ENCODE measurements at regions not wholly inside any gene's neighbourhood (a gene's known extent, or its start where the extent isn't known, plus 50 kb on each side); places are given as distances from the start of the nearest gene placed in this dataset.

DNA sequence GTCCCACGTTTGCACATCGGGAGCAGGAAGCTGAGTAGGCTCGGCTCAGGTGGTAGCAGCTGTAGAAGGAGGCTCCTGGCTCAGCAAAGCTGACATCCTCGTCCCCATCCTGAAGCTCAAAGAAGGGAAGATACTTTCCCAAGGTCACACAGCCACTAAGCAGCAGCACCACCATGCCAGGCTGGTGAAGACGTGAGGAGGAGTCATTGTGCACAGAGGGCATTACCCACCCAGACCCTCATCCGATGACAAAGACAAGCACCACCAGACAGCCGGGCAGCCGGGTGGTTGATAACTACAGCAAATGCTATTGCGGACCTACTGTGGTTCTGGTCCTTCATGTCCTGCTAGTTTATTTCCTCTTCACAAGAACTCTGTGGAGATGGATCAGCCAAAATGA lies 186.9 kb downstream of the MATN1 start:
- TF ChIP-seq, protein P1, sequence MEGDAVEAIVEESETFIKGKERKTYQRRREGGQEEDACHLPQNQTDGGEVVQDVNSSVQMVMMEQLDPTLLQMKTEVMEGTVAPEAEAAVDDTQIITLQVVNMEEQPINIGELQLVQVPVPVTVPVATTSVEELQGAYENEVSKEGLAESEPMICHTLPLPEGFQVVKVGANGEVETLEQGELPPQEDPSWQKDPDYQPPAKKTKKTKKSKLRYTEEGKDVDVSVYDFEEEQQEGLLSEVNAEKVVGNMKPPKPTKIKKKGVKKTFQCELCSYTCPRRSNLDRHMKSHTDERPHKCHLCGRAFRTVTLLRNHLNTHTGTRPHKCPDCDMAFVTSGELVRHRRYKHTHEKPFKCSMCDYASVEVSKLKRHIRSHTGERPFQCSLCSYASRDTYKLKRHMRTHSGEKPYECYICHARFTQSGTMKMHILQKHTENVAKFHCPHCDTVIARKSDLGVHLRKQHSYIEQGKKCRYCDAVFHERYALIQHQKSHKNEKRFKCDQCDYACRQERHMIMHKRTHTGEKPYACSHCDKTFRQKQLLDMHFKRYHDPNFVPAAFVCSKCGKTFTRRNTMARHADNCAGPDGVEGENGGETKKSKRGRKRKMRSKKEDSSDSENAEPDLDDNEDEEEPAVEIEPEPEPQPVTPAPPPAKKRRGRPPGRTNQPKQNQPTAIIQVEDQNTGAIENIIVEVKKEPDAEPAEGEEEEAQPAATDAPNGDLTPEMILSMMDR (IDR thresholded peaks at IDR 0.05) = no peak
- Mint-ChIP-seq H3K27me3 (ENCODE audit: insufficient read depth) (peaks cover 12% of the 10 kb centered on the region), H3K36me3 (ENCODE audit: low read depth) (no peaks in the 10 kb centered on the region), H3K27ac (no peak overlapping the region), H3K9me3 (0 out of 2 replicates have a peak, but pooled peaks cover under 1% of the 10 kb centered on the region), H3K4me1 (ENCODE audit: low read depth) (no peaks in the 10 kb centered on the region), H3K4me3 (no peak overlapping the region)
- no peak for DNase-seq

DNA sequence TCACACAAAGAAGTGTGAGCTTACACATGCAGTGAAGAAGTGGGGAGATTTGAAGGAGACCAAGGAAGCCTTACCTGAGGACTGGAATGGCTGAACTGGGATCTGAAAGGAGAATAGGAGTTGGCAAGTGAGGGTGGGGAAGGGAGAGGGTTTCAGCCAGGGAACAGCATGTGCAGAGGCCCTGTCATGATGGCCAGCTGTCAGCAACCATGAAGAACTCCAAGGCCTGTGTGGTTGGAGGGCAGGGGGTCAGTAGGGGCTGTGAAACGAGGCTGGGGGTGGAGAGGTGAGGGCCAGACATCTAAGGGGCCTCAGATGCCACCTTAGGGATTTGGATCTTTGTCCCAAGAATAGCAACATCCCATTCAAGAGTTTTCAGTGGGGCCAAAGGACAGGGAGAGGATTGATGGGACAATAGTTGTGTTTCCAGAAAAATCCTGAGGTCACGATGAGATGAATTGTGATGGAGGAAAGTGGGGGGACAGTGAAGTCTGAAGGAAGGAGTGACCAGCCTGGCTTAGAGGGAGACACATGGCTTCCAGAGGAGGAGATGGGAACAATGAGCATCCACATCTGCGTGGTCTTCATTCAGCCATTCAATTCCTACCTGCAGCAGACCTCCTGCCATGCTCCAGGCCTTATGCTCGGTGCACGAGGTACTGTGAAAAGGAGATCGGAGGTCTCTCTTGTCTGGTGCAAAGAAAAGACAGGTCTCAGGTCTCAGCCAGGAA lies 187.6 kb downstream of the MATN1 start:
- no peak overlapping the region for H3K27ac Mint-ChIP-seq
- TF ChIP-seq, protein P1 (IDR thresholded peaks at IDR 0.05) = no peak
- H3K36me3 Mint-ChIP-seq (ENCODE audit: low read depth) = no peaks in the 10 kb centered on the region
- no peaks in the 10 kb centered on the region for H3K9me3 Mint-ChIP-seq
- no peak for DNase-seq
- H3K4me3 Mint-ChIP-seq = no peak overlapping the region
- H3K4me1 Mint-ChIP-seq (ENCODE audit: low read depth) = no peaks in the 10 kb centered on the region
- peaks cover 12% of the 10 kb centered on the region for H3K27me3 Mint-ChIP-seq (ENCODE audit: insufficient read depth)

DNA sequence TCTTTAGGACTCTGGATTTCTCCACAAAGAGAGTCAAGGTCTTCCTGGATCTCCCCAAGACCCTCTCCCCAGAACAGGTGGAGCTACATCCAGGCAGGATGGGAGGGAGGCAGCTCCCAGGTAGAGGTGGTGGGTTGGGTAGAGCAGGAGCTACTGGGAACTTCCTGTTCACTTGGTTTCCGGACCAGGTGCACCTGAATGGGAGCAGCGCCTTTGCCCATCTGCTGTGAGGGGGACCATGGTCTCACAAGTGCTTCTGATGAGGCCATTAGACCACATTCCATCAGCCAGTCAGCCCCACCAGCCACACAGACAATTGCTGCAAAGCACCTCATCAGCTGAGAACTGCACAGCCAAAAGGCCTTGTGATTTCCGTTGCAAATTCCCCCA lies 188.8 kb downstream of the MATN1 start:
- Mint-ChIP-seq H3K27ac (no peak overlapping the region), H3K4me1 (ENCODE audit: low read depth) (no peaks in the 10 kb centered on the region), H3K9me3 (no peaks in the 10 kb centered on the region), H3K27me3 (ENCODE audit: insufficient read depth) (peaks cover 12% of the 10 kb centered on the region), H3K4me3 (no peak overlapping the region), H3K36me3 (ENCODE audit: low read depth) (no peaks in the 10 kb centered on the region)
- no peak for DNase-seq
- TF ChIP-seq, protein P1 (IDR thresholded peaks at IDR 0.05) = no peak

DNA sequence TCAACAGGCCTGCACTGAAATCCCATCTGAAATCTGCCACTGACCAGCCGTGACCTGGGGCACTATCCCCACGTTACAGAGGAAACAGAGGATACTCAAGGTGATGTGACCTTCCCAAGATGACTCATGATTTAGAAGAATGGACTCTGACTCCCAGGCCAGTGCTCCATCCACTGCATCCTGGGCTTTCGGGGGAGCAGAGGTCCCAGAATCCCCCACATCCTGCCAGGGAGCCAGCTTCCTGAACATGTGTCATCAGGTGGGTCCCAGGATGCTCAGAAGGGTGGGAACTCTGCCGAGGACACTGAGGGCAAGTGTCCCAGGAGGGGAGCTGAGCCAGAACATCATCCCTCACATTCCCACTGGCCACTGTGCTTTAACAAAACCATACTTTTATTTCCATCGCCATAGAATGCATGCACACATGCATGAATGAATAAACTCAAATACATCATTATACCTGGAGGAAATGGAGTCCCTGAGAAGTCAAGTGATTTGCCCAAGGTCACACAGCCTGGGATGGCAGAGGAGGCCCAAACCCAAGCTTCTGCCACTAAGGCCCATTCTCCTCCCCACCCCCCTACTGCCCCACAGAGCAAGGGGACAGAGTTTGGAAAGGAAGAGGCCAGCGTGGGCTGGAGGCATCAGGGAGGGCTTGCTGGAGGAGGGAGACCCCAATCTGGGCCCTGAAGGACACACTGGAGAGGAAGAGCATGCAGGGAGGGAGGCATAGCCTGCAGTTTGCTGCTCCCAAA lies 189.4 kb downstream of the MATN1 start:
- Mint-ChIP-seq H3K27ac (no peak overlapping the region), H3K27me3 (ENCODE audit: insufficient read depth) (peaks cover 12% of the 10 kb centered on the region), H3K36me3 (ENCODE audit: low read depth) (no peaks in the 10 kb centered on the region), H3K9me3 (no peaks in the 10 kb centered on the region), H3K4me1 (ENCODE audit: low read depth) (no peaks in the 10 kb centered on the region), H3K4me3 (no peak overlapping the region)
- TF ChIP-seq, protein P1 (IDR thresholded peaks at IDR 0.05) = no peak
- no peak for DNase-seq

DNA sequence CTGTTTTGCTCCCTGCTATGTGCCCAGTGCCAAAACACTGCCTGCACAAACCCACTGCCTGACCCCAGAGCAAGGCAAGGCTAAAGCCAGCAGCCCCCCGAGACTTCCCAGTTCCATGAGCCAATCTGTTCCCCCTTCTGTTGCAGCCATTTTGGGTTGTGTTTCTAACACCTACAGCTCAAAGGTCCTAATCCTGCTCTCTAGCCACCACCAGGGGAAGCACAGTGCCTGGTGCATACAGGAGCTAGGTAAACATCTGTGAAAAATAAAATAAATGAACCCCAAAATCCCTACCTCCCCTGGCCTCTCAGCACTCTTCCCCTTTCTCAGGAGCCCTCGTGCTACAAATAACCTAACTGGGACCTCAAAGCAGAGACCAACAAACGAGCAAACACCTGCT lies 190.2 kb downstream of the MATN1 start:
- H3K27me3 Mint-ChIP-seq (ENCODE audit: insufficient read depth) = peaks cover 12% of the 10 kb centered on the region
- no peaks in the 10 kb centered on the region for H3K9me3 Mint-ChIP-seq
- no peak overlapping the region for H3K4me3 Mint-ChIP-seq
- TF ChIP-seq, protein P1 (IDR thresholded peaks at IDR 0.05) = no peak
- no peak overlapping the region for H3K27ac Mint-ChIP-seq
- no peaks in the 10 kb centered on the region for H3K36me3 Mint-ChIP-seq (ENCODE audit: low read depth)
- no peaks in the 10 kb centered on the region for H3K4me1 Mint-ChIP-seq (ENCODE audit: low read depth)
- DNase-seq = no peak

All from HFFc6 (cell line).